Hepatocyte (in vitro differentiated cells): ENCODE measurements at regions not wholly inside any gene's neighbourhood (a gene's known extent, or its start where the extent isn't known, plus 50 kb on each side); places are given as distances from the start of the nearest gene placed in this dataset.

Experiments
- DNase-seq: peaks from one replicate; pipeline ENCODE4 v3.0.0-alpha.2; 2016; ENCODE audit warnings: low spot score
- H2AFZ ChIP-seq: fragments of 200-600 bp; sonication (generic); 2 replicates; pipeline ENCODE4 v1.6.0; 2016; ENCODE audit warnings: antibody characterized with exemption, mild to moderate bottlenecking
- H3K27ac ChIP-seq: fragments of 200-600 bp; sonication (generic); 2 replicates; pipeline ENCODE4 v1.5.1; 2016; ENCODE audit warnings: mild to moderate bottlenecking
- H3K27me3 ChIP-seq: fragments of 200-600 bp; sonication (generic); 2 replicates; pipeline ENCODE4 v1.6.1; 2016
- H3K36me3 ChIP-seq: fragments of 200-600 bp; sonication (generic); replicated peaks from 2 replicates; pipeline ENCODE4 v1.5.1; 2016; ENCODE audit warnings: low read depth; ENCODE audit not compliant: insufficient read depth
- H3K4me1 ChIP-seq: fragments of 200-600 bp; sonication (generic); 2 replicates; pipeline ENCODE4 v1.5.1; 2016; ENCODE audit warnings: mild to moderate bottlenecking, moderate library complexity; ENCODE audit not compliant: insufficient read depth
- H3K4me2 ChIP-seq: fragments of 200-600 bp; sonication (generic); 2 replicates; pipeline ENCODE4 v1.6.0; 2016
- H3K4me3 ChIP-seq: fragments of 200-600 bp; sonication (generic); 2 replicates; pipeline ENCODE4 v1.5.1; 2016; ENCODE audit warnings: mild to moderate bottlenecking
- H3K79me2 ChIP-seq: fragments of 200-600 bp; sonication (generic); 2 replicates; pipeline ENCODE4 v1.6.0; 2017; ENCODE audit warnings: mild to moderate bottlenecking
- H3K9me2 ChIP-seq: fragments of 200-600 bp; sonication (generic); replicated peaks from 2 replicates; pipeline ENCODE4 v1.6.0; 2017; ENCODE audit warnings: mild to moderate bottlenecking; ENCODE audit not compliant: insufficient read depth
- H3K9me3 ChIP-seq: fragments of 200-600 bp; sonication (generic); 2 replicates; pipeline ENCODE4 v1.5.1; 2016; ENCODE audit warnings: low read depth, mild to moderate bottlenecking
- H4K20me1 ChIP-seq: fragments of 200-600 bp; sonication (generic); 2 replicates; pipeline ENCODE4 v1.6.0; 2016; ENCODE audit warnings: mild to moderate bottlenecking; ENCODE audit not compliant: insufficient read depth, poor library complexity, severe bottlenecking
- CTCF ChIP-seq: fragments of 200-600 bp; sonication (generic); IDR thresholded peaks from 2 replicates; pipeline ENCODE4 v1.5.1; 2016; ENCODE audit warnings: antibody characterized with exemption, mild to moderate bottlenecking; ENCODE audit not compliant: poor library complexity
- EZH2 ChIP-seq: fragments of 200-600 bp; sonication (generic); IDR thresholded peaks from 2 replicates; pipeline ENCODE4 v1.6.1; 2016; ENCODE audit warnings: antibody characterized with exemption, mild to moderate bottlenecking, borderline replicate concordance
- EZH2phosphoT487 ChIP-seq: fragments of 200-600 bp; sonication (generic); IDR thresholded peaks from one replicate; pipeline ENCODE4 v1.6.1; 2018; ENCODE audit warnings: antibody characterized with exemption, mild to moderate bottlenecking, low read depth, moderate library complexity; ENCODE audit not compliant: unreplicated experiment, severe bottlenecking
- WGBS: methylation state at CpG from one replicate; pipeline ENCODE4 v1.1.6; 2016; ENCODE audit warnings: low lambda C conversion rate; ENCODE audit errors: missing lambda C conversion rate; 5-methylcytosine and 5-hydroxymethylcytosine counted together

DNA sequence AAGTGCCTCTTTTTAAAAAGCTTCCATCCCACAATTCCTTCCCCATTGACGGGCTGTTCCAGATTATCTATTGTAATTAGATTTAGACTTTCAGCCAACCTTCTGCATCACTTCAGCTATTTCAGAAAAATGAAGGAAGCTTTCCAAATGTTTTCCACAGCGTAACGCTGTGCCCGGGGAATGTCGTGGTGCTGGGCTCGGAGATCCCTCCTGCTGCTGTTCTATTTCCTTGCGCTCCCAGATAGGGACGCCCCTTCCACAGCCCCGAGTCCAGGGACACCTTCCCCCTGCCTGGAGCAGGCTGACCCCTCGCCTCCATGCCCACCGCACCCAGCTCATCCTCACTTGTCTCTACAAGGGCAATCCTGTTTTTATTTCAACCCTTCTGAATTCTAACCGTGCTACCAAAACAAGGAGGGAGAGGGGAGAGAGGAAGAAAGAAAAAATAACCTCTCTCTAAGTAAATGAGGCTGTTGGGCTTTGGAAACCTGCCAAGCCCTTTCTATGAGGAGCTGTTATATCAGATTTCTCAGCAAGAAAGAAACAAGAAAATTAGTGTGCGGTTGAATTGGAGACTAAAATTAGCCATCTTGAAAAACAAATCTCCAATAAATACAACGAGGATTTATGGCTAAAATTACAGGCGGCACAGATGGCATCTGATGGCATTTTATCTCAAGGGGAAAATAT lies 366.9 kb downstream of the BRD1 start:
- H3K9me3 ChIP-seq = no peaks in the 10 kb centered on the region
- no peaks in the 10 kb centered on the region for H4K20me1 ChIP-seq
- H3K4me1 ChIP-seq = no peaks in the 10 kb centered on the region
- peaks cover 3% of the 10 kb centered on the region for H3K27me3 ChIP-seq
- 54% methylated on average over 15 of the region's 15 CpGs for WGBS
- no peak overlapping the region for H3K4me3 ChIP-seq
- no peaks in the 10 kb centered on the region for H3K79me2 ChIP-seq
- H3K27ac ChIP-seq = no peak overlapping the region
- no peaks in the 10 kb centered on the region for H3K36me3 ChIP-seq
- TF ChIP-seq CTCF (no peak), EZH2phosphoT487 (no peak), EZH2 (no peak)
- H2AFZ ChIP-seq = no peak overlapping the region
- H3K4me2 ChIP-seq = peak overlapping the region; percentile 57
- DNase-seq = no peak
- no peaks in the 10 kb centered on the region for H3K9me2 ChIP-seq

GRCh38 chr22:49460091-49460490 lies 367.6 kb downstream of the BRD1 start:
- H4K20me1 ChIP-seq = no peaks in the 10 kb centered on the region
- H3K36me3 ChIP-seq = no peaks in the 10 kb centered on the region
- 62% methylated on average over 5 of the region's 5 CpGs for WGBS
- no peak overlapping the region for H3K4me3 ChIP-seq
- no peaks in the 10 kb centered on the region for H3K79me2 ChIP-seq
- TF ChIP-seq CTCF (no peak), EZH2 (no peak), EZH2phosphoT487 (no peak)
- peaks cover 3% of the 10 kb centered on the region for H3K27me3 ChIP-seq
- H2AFZ ChIP-seq = no peak overlapping the region
- H3K4me1 ChIP-seq = no peaks in the 10 kb centered on the region
- H3K27ac ChIP-seq = no peak overlapping the region
- DNase-seq = no peak
- H3K9me2 ChIP-seq = no peaks in the 10 kb centered on the region
- H3K4me2 ChIP-seq = no peak overlapping the region
- H3K9me3 ChIP-seq = no peaks in the 10 kb centered on the region

- H3K9me2 ChIP-seq = no peaks in the 10 kb centered on the region
- no peaks in the 10 kb centered on the region for H4K20me1 ChIP-seq
- 94% methylated on average over 15 of the region's 15 CpGs for WGBS
- no peak overlapping the region for H2AFZ ChIP-seq
- no peak overlapping the region for H3K4me2 ChIP-seq
- no peaks in the 10 kb centered on the region for H3K36me3 ChIP-seq
- DNase-seq = no peak
- no peak for TF ChIP-seq EZH2phosphoT487
- TF ChIP-seq CTCF = no peak
- no peak for TF ChIP-seq EZH2
- no peak overlapping the region for H3K4me3 ChIP-seq
- H3K79me2 ChIP-seq = no peaks in the 10 kb centered on the region
- H3K4me1 ChIP-seq = no peaks in the 10 kb centered on the region
- no peaks in the 10 kb centered on the region for H3K9me3 ChIP-seq
- H3K27ac ChIP-seq = no peak overlapping the region
- H3K27me3 ChIP-seq = peaks cover 3% of the 10 kb centered on the region
Observed at GRCh38 chr22:49458708-49459099, 369.0 kb downstream of the BRD1 start.
